GM23338 (cell line): ENCODE measurements at regions not wholly inside any gene's neighbourhood (a gene's known extent, or its start where the extent isn't known, plus 50 kb on each side); places are given as distances from the start of the nearest gene placed in this dataset.

Source experiments
- ATAC-seq: fragments of 200-7000 bp; cut with Tn5 transposase; 3 replicates; pipeline ENCODE4 v1.9.1; 2020
- DNase-seq: peaks from one replicate; pipeline ENCODE4 v3.0.0-alpha.2; 2015; ENCODE audit warnings: low spot score
- H2AFZ ChIP-seq: fragments of 200-600 bp; sonication (generic); 2 replicates; pipeline ENCODE4 v1.8.0; 2016; ENCODE audit warnings: antibody characterized with exemption, mild to moderate bottlenecking, moderate library complexity
- H3F3A ChIP-seq: fragments of 200-600 bp; sonication (generic); replicated peaks from 2 replicates; pipeline ENCODE4 v1.8.0; 2017; ENCODE audit warnings: antibody characterized with exemption, mixed run types, low read depth
- H3K27ac ChIP-seq: fragments of 200-600 bp; sonication (generic); 2 replicates; pipeline ENCODE4 v1.6.1; 2016; ENCODE audit warnings: low read depth
- H3K27me3 ChIP-seq: fragments of 200-600 bp; sonication (generic); 2 replicates; pipeline ENCODE4 v1.8.0; 2016; ENCODE audit warnings: mild to moderate bottlenecking, mixed run types, moderate library complexity; ENCODE audit not compliant: insufficient read depth
- H3K36me3 ChIP-seq: fragments of 200-600 bp; sonication (generic); 2 replicates; pipeline ENCODE4 v1.8.0; 2016; ENCODE audit warnings: mild to moderate bottlenecking; ENCODE audit not compliant: insufficient read depth
- H3K4me1 ChIP-seq: fragments of 200-600 bp; sonication (generic); 2 replicates; pipeline ENCODE4 v1.8.0; 2016; ENCODE audit warnings: mild to moderate bottlenecking, moderate library complexity; ENCODE audit not compliant: insufficient read depth
- H3K4me2 ChIP-seq: fragments of 200-600 bp; sonication (generic); 2 replicates; pipeline ENCODE4 v1.7.1; 2017; ENCODE audit warnings: mixed run types
- H3K4me3 ChIP-seq: fragments of 200-600 bp; sonication (generic); 2 replicates; pipeline ENCODE4 v1.6.1; 2016; ENCODE audit warnings: mixed run types
- H3K79me2 ChIP-seq: fragments of 200-600 bp; sonication (generic); replicated peaks from 2 replicates; pipeline ENCODE4 v1.8.0; 2017; ENCODE audit warnings: mild to moderate bottlenecking; ENCODE audit not compliant: insufficient read depth
- H3K9me2 ChIP-seq: fragments of 200-600 bp; sonication (generic); 2 replicates; pipeline ENCODE4 v1.8.0; 2017; ENCODE audit not compliant: insufficient read depth
- H4K20me1 ChIP-seq: fragments of 200-600 bp; sonication (generic); replicated peaks from 2 replicates; pipeline ENCODE4 v1.8.0; 2017; ENCODE audit warnings: mild to moderate bottlenecking; ENCODE audit not compliant: insufficient read depth
- H3K27ac Mint-ChIP-seq: 2 replicates; pipeline ENCODE4 v1.8.0; 2020; ENCODE audit warnings: inconsistent platforms, mild to moderate bottlenecking, moderate library complexity, mixed read lengths
- H3K27me3 Mint-ChIP-seq: 3 replicates; pipeline ENCODE4 v1.8.0; 2022; ENCODE audit warnings: low read depth, mild to moderate bottlenecking, moderate library complexity, mixed read lengths, inconsistent platforms; ENCODE audit not compliant: insufficient read depth, poor library complexity
- H3K36me3 Mint-ChIP-seq: 3 replicates; pipeline ENCODE4 v1.8.0; 2021; ENCODE audit warnings: low read depth, mild to moderate bottlenecking, inconsistent platforms, moderate library complexity, mixed read lengths
- H3K4me1 Mint-ChIP-seq: 3 replicates; pipeline ENCODE4 v1.8.0; 2020; ENCODE audit warnings: mild to moderate bottlenecking, inconsistent platforms, mixed read lengths
- H3K4me3 Mint-ChIP-seq: 3 replicates; pipeline ENCODE4 v1.8.0; 2021; ENCODE audit warnings: moderate library complexity, mild to moderate bottlenecking, inconsistent platforms, mixed read lengths
- H3K9me3 Mint-ChIP-seq: 3 replicates; pipeline ENCODE4 v1.8.0; 2020; ENCODE audit warnings: moderate library complexity, mild to moderate bottlenecking, inconsistent platforms, mixed read lengths
- CREB1 ChIP-seq: fragments of 250-450 bp; sonication (Bioruptor Pico); IDR thresholded peaks from 2 replicates; pipeline ENCODE4 v1.5.0; 2020; ENCODE audit warnings: low read depth, mild to moderate bottlenecking, moderate library complexity
- CTCF ChIP-seq, 2 experiments: fragments of 200-600 bp in 1 of 2; sonication (generic) in 1 of 2; conservative IDR thresholded peaks; 2 replicates each; pipeline versions ENCODE4 v1.5.1 to v1.6.1; 2016 to 2017; ENCODE audit warnings: antibody characterized with exemption in 2 of 2, low read depth in 2 of 2, mild to moderate bottlenecking in 2 of 2, moderate library complexity in 1 of 2
- ETS1 ChIP-seq: IDR thresholded peaks from 2 replicates; pipeline ENCODE4 v1.6.1; 2016; ENCODE audit warnings: antibody characterized with exemption
- EZH2 ChIP-seq: fragments of 200-600 bp; sonication (generic); IDR thresholded peaks from one replicate; pipeline ENCODE4 v1.8.0; 2017; ENCODE audit warnings: antibody characterized with exemption, mild to moderate bottlenecking, low read depth; ENCODE audit not compliant: unreplicated experiment
- EZH2phosphoT487 ChIP-seq: fragments of 200-600 bp; sonication (generic); IDR thresholded peaks from one replicate; pipeline ENCODE4 v1.8.1; 2018; ENCODE audit warnings: antibody characterized with exemption; ENCODE audit not compliant: unreplicated experiment
- JUNB ChIP-seq: IDR thresholded peaks from one replicate; pipeline ENCODE4 v1.6.1; 2016; ENCODE audit warnings: antibody characterized with exemption; ENCODE audit not compliant: unreplicated experiment
- NANOG ChIP-seq: IDR thresholded peaks from 2 replicates; pipeline ENCODE4 v1.6.1; 2016; ENCODE audit warnings: antibody characterized with exemption, borderline replicate concordance
- POLR2AphosphoS5 ChIP-seq: IDR thresholded peaks from 2 replicates; pipeline ENCODE4 v1.6.1; 2016; ENCODE audit warnings: antibody characterized with exemption, low read depth
- REST ChIP-seq: IDR thresholded peaks from one replicate; pipeline ENCODE4 v1.6.1; 2018; ENCODE audit warnings: antibody characterized with exemption; ENCODE audit not compliant: unreplicated experiment
- STAT1 ChIP-seq: IDR thresholded peaks from one replicate; pipeline ENCODE4 v1.6.1; 2016; ENCODE audit warnings: antibody characterized with exemption; ENCODE audit not compliant: unreplicated experiment
- ZNF114 ChIP-seq: fragments of 250-450 bp; sonication (Bioruptor Pico); IDR thresholded peaks from 2 replicates; pipeline ENCODE4 v1.5.0; 2020; ENCODE audit warnings: mild to moderate bottlenecking, moderate library complexity
- ZNF331 ChIP-seq: fragments of 250-450 bp; sonication (Bioruptor Pico); IDR thresholded peaks from 2 replicates; pipeline ENCODE4 v1.5.0; 2020; ENCODE audit warnings: low read depth, mild to moderate bottlenecking, moderate library complexity
- ZNF462 ChIP-seq: fragments of 250-450 bp; sonication (Bioruptor Pico); IDR thresholded peaks from 2 replicates; pipeline ENCODE4 v1.5.0; 2020; ENCODE audit warnings: mild to moderate bottlenecking, moderate library complexity

- no peaks in the 10 kb centered on the region for H3K79me2 ChIP-seq
- H3K36me3 ChIP-seq = no peaks in the 10 kb centered on the region
- H3K4me3 Mint-ChIP-seq = no peak overlapping the region
- no peak overlapping the region for H2AFZ ChIP-seq
- no peaks in the 10 kb centered on the region for H3F3A ChIP-seq
- H3K4me3 ChIP-seq = no peak overlapping the region
- DNase-seq (no peak), ATAC-seq (no peak)
- H3K9me3 Mint-ChIP-seq = no peaks in the 10 kb centered on the region
- no peak overlapping the region for H3K27ac Mint-ChIP-seq
- H4K20me1 ChIP-seq = no peaks in the 10 kb centered on the region
- peaks cover 1% of the 10 kb centered on the region for H3K27me3 Mint-ChIP-seq
- TF ChIP-seq CREB1 (no peak), NANOG (no peak), ETS1 (no peak), ZNF114 (CRISPR knock-in tag) (no peak), REST (no peak), POLR2AphosphoS5 (no peak), ZNF331 (CRISPR knock-in tag) (no peak), JUNB (no peak), EZH2phosphoT487 (no peak), STAT1 (no peak), ZNF462 (CRISPR knock-in tag) (no peak), CTCF (conservative IDR thresholded peaks at IDR 0.05; ENCODE audit: low read depth in 2 of 2) (no peak), EZH2 (no peak)
- peaks cover 25% of the 10 kb centered on the region for H3K4me1 ChIP-seq
- H3K27me3 ChIP-seq = no peaks in the 10 kb centered on the region
- no peak overlapping the region for H3K27ac ChIP-seq
- H3K4me1 Mint-ChIP-seq = peaks cover 22% of the 10 kb centered on the region
- H3K4me2 ChIP-seq = no peak overlapping the region
- peaks cover 7% of the 10 kb centered on the region for H3K9me2 ChIP-seq
- H3K36me3 Mint-ChIP-seq = no peaks in the 10 kb centered on the region
Measured at GRCh38 chr10:14414901-14415300, 84.2 kb upstream of the FRMD4A start.
